Uterus (tissue), 2 donors: ENCODE measurements at regions not wholly inside any gene's neighbourhood (a gene's known extent, or its start where the extent isn't known, plus 50 kb on each side); places are given as distances from the start of the nearest gene placed in this dataset.

Experiments used
- CTCF ChIP-seq, 4 experiments: fragments of 200-600 bp in 2 of 4; fragments of 450-650 bp in 2 of 4; sonication (generic) in 2 of 4; IDR thresholded peaks; one replicate each; pipeline ENCODE4 v1.5.1; 2016 to 2019; ENCODE audit warnings: antibody characterized with exemption in 4 of 4, mild to moderate bottlenecking in 2 of 4, moderate library complexity in 1 of 4
- POLR2A ChIP-seq, 2 donors: fragments of 450-650 bp; IDR thresholded peaks; one replicate each; pipeline ENCODE4 v1.6.1; 2016; ENCODE audit warnings: antibody characterized with exemption in 2 of 2, mild to moderate bottlenecking in 1 of 2, moderate library complexity in 1 of 2

- TF ChIP-seq CTCF (IDR thresholded peaks at IDR 0.05) (no peak), POLR2A (IDR thresholded peaks at IDR 0.05) (no peak)
Observed at GRCh38 chr15:69849232-69849610, 248.5 kb downstream of the TLE3 start.
